Psoas muscle (tissue), 7 donors: ENCODE measurements at regions not wholly inside any gene's neighbourhood (a gene's known extent, or its start where the extent isn't known, plus 50 kb on each side); places are given as distances from the start of the nearest gene placed in this dataset.

Source experiments
- ATAC-seq, 4 donors: fragments of 200-7000 bp; cut with Tn5 transposase; one replicate each; pipeline ENCODE4 v1.9.1; 2020; ENCODE audit warnings: moderate library complexity in 3 of 4, mild to moderate bottlenecking in 2 of 4
- DNase-seq, 2 donors: peaks; one replicate each; pipeline ENCODE4 v3.0.0-alpha.2; 2020
- H3K27ac ChIP-seq: fragments of 200-600 bp; one replicate; pipeline ENCODE4 v1.8.0; 2022
- H3K27me3 ChIP-seq, 3 donors: fragments of 200-600 bp in 1 of 3; one replicate each; pipeline versions ENCODE4 v1.6.1 to v1.8.0; 2013 to 2022; ENCODE audit warnings: low read length in 2 of 3, mild to moderate bottlenecking in 2 of 3, moderate library complexity in 1 of 3; ENCODE audit not compliant: insufficient read depth in 3 of 3
- H3K36me3 ChIP-seq, 2 donors: fragments of 200-600 bp in 1 of 2; one replicate each; pipeline versions ENCODE4 v1.6.1 to v1.8.0; 2013 to 2022; ENCODE audit warnings: low read depth in 1 of 2, mild to moderate bottlenecking in 1 of 2, moderate library complexity in 1 of 2; ENCODE audit not compliant: insufficient read depth in 1 of 2
- H3K4me1 ChIP-seq: fragments of 200-600 bp; one replicate; pipeline ENCODE4 v1.8.0; 2022
- H3K4me3 ChIP-seq: fragments of 200-600 bp; one replicate; pipeline ENCODE4 v1.8.0; 2022; ENCODE audit warnings: mild to moderate bottlenecking
- H3K9me3 ChIP-seq: fragments of 200-600 bp; one replicate; pipeline ENCODE4 v1.8.0; 2022
- WGBS, 3 donors: extraction: QIAGEN DNeasy Blood & Tissue Kit; methylation state at CpG; one replicate each; pipeline versions ENCODE4 v1.1.6 to v1.1.7; 2013; 5-methylcytosine and 5-hydroxymethylcytosine counted together
- intact Hi-C, 2 donors: fragments of 100-400 bp; cut with DNase I; formaldehyde crosslinking; loops; one replicate each; pipeline versions ENCODE4 v1.11.0 to v1.14.2; 2022
- TF ChIP-seq, protein P1 (sequence below): fragments of 200-600 bp; IDR thresholded peaks from one replicate; pipeline ENCODE4 v1.8.0; 2022; ENCODE audit warnings: antibody characterized with exemption
- donor health status: healthy with polysubstance abuse.
- donor health status: DM: no; HTN: no; CAD: no; lungs with moderate emphysema.
- donor health status: Bipolar disorder and iron deficiency.
- donor health status: healthy.
- donor health status: DM: yes; HTN: yes; CAD: no.
- donor health status: DM: no; HTN: no; CAD: no.
- donor health status: DM: yes; HTN: yes; CAD: no.

DNA sequence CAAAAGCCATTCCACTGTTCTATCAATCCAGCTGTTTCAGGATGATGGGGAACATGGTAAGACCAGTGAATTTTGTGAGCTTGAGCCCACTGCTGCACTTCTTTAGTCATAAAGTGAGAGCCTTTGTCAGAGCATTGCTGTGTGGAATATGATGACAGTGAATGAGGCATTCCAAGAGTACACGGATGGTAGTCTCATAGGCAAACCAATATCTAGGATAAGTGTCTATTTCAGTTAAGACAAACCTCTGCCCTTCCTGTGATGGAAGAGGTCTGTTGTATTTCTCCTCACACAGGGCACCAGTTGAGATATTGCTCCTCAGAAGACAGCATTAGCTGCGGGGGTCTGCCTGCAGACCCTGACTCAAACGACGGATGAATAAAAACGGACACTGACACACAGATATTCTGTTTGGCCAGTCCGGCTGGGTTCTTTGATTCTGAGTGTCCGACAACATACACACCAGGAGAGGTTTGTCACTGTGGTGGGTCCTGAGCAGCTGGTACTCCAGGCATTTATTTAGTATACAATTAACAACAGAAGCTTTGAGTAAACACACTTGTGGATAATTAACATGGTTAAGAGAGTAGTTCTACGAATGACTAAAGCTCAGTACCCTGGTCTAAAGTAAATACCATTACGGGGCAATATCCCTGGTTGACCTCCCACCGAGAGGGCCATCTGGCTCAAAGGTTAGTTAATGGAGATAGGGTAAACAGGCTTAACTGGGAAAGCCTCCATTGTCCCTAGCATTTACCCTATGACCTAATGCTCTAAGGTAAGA is 121.7 kb downstream of the ZNF280B start:
- peaks cover 0 to 18% (median 0%) of the 10 kb centered on the region in 3 donors for H3K27me3 ChIP-seq
- TF ChIP-seq, protein P1, sequence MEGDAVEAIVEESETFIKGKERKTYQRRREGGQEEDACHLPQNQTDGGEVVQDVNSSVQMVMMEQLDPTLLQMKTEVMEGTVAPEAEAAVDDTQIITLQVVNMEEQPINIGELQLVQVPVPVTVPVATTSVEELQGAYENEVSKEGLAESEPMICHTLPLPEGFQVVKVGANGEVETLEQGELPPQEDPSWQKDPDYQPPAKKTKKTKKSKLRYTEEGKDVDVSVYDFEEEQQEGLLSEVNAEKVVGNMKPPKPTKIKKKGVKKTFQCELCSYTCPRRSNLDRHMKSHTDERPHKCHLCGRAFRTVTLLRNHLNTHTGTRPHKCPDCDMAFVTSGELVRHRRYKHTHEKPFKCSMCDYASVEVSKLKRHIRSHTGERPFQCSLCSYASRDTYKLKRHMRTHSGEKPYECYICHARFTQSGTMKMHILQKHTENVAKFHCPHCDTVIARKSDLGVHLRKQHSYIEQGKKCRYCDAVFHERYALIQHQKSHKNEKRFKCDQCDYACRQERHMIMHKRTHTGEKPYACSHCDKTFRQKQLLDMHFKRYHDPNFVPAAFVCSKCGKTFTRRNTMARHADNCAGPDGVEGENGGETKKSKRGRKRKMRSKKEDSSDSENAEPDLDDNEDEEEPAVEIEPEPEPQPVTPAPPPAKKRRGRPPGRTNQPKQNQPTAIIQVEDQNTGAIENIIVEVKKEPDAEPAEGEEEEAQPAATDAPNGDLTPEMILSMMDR = no peak
- H3K9me3 ChIP-seq = no peaks in the 10 kb centered on the region
- intact Hi-C loops = no loop called here
- H3K4me1 ChIP-seq = no peaks in the 10 kb centered on the region
- no peaks in the 10 kb centered on the region for H3K36me3 ChIP-seq
- no peak overlapping the region for H3K4me3 ChIP-seq
- WGBS, 3 donors = 67 to 72% (median 67%) methylated on average over 10 of the region's 10 CpGs
- DNase-seq (no peak), ATAC-seq (no peak)
- H3K27ac ChIP-seq = no peak overlapping the region

DNA sequence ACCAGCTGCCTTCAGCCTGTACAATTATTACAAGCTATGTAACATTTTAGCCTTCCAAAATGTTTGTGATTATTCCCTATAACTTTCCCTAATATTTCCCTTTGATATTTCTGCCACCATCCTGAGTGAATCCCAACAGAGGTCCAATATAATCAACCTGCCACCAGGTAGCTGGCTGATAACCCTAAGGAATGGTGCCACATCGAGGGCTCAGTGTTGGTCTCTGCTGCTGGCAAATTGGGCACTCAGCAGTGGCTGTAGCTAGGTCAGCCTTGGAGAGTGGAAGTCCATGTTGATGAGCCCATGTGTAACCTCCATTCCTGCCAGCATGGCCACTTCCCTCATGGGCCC is 121.2 kb downstream of the ZNF280B start:
- WGBS, 3 donors = 0 to 53% (median 48%) methylated on average over 1 of the region's 1 CpG
- no peaks in the 10 kb centered on the region for H3K36me3 ChIP-seq
- H3K4me1 ChIP-seq = no peaks in the 10 kb centered on the region
- DNase-seq (no peak), ATAC-seq (no peak)
- no peak overlapping the region for H3K27ac ChIP-seq
- no peak overlapping the region for H3K4me3 ChIP-seq
- H3K27me3 ChIP-seq = peaks cover 0 to 18% (median 0%) of the 10 kb centered on the region in 3 donors
- no peaks in the 10 kb centered on the region for H3K9me3 ChIP-seq
- TF ChIP-seq, protein P1 = no peak
- intact Hi-C loops = no loop called here

DNA sequence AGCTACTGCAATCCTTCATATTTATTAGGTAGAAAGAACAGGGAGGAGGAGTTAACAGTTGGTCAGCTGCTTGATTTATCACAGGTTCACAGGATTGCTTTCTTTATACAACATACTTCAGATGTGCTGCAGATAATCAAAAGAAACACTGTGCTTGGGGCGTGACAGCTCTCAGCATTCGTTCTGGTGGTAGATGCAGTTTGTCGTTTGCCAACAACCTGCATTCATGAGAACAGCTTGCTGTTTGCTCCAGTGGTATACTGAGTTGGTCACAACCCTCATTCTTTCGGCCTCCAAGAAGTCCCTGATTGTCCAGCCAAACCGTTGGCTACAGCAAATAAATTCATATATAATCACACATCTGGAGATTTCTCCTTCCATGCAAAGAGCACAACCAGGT is 120.5 kb downstream of the ZNF280B start:
- Histone ChIP-seq H3K4me3 (no peak overlapping the region), H3K27ac (no peak overlapping the region), H3K4me1 (no peaks in the 10 kb centered on the region), H3K36me3 (no peaks in the 10 kb centered on the region), H3K27me3 (peaks cover 0 to 18% (median 0%) of the 10 kb centered on the region in 3 donors), H3K9me3 (no peaks in the 10 kb centered on the region)
- ATAC-seq (no peak), DNase-seq (no peak)
- 35 to 56% (median 41%) methylated on average over 5 of the region's 5 CpGs for WGBS, 3 donors
- TF ChIP-seq, protein P1 = no peak
- intact Hi-C loops = no loop called here

DNA sequence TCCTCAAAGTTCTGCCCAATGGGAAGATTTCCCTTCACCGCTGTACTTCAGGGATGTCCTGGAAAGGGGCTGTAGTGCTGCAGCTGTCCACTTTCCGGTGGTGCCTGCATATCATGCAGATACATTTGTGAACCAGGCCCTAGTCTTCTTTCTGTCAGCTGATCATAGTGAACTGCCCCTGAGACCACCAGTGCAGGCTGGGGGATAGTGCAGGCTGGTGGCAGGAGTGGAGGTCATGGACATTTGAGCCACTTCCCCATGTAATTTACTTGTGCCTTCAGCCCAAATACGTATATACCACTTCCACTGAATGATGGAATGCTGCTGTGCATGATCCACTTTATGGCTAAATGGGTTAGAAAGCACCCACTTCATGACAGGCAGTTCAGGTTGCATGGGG is 120.0 kb downstream of the ZNF280B start:
- ATAC-seq (no peak), DNase-seq (no peak)
- Histone ChIP-seq H3K4me1 (no peaks in the 10 kb centered on the region), H3K36me3 (no peaks in the 10 kb centered on the region), H3K27ac (no peak overlapping the region), H3K9me3 (no peaks in the 10 kb centered on the region), H3K27me3 (peaks cover 0 to 15% (median 2%) of the 10 kb centered on the region in 3 donors), H3K4me3 (no peak overlapping the region)
- TF ChIP-seq, protein P1 = no peak
- intact Hi-C loops = no loop called here
- 60 to 70% (median 64%) methylated on average over 3 of the region's 3 CpGs for WGBS, 3 donors

DNA sequence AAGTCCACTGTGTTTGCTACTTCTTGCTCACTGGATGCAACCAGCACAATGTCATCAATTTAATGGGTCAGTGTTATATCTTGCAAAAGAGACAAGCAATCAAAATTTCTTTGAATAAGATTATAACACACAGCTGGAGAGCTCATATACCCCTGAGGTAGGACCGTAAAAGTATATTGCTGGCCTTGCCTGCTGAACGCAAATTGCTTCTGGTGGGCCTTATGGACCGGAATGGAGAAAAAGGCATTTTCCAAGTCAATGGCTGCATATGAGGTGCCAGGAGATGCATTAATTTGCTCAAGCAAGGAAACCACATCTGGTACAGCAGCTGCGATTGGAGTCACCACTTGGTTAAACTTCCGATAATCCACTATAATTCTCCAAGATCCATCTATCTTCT is 119.1 kb downstream of the ZNF280B start:
- ATAC-seq (no peak), DNase-seq (no peak)
- peaks cover 0 to 14% (median 2%) of the 10 kb centered on the region in 3 donors for H3K27me3 ChIP-seq
- intact Hi-C loops = no loop called here
- H3K4me1 ChIP-seq = no peaks in the 10 kb centered on the region
- no peaks in the 10 kb centered on the region for H3K9me3 ChIP-seq
- TF ChIP-seq, protein P1 = no peak
- WGBS, 3 donors = 89 to 91% (median 90%) methylated on average over 5 of the region's 5 CpGs
- no peak overlapping the region for H3K27ac ChIP-seq
- no peaks in the 10 kb centered on the region for H3K36me3 ChIP-seq
- H3K4me3 ChIP-seq = no peak overlapping the region
